22Rv1 (cell line): ENCODE measurements at regions not wholly inside any gene's neighbourhood (a gene's known extent, or its start where the extent isn't known, plus 50 kb on each side); places are given as distances from the start of the nearest gene placed in this dataset.

ENCODE experiments used
- CTCF ChIP-seq: fragments of 450-650 bp; IDR thresholded peaks from 2 replicates; pipeline ENCODE4 v1.5.1; 2017; ENCODE audit warnings: mild to moderate bottlenecking
- ZFX ChIP-seq: fragments of 450-650 bp; IDR thresholded peaks from 2 replicates; pipeline ENCODE4 v1.6.1; 2017; ENCODE audit warnings: antibody characterized with exemption, borderline replicate concordance

GRCh38 chr9:74415995-74416394 is 81.1 kb upstream of the RORB start:
- no peak for TF ChIP-seq CTCF
- TF ChIP-seq ZFX = no peak
